ENCODE measurements at regions not wholly inside any gene's neighbourhood (a gene's known extent, or its start where the extent isn't known, plus 50 kb on each side); places are given as distances from the start of the nearest gene placed in this dataset.
A peak's percentile ranks its signal among the peaks of the same experiment; 100 is the strongest.
"Not testable (repeated sequence)": the region's sequence is repeated elsewhere in the genome, so short reads cannot be mapped to it uniquely, and the experiment has no call there.

DNA sequence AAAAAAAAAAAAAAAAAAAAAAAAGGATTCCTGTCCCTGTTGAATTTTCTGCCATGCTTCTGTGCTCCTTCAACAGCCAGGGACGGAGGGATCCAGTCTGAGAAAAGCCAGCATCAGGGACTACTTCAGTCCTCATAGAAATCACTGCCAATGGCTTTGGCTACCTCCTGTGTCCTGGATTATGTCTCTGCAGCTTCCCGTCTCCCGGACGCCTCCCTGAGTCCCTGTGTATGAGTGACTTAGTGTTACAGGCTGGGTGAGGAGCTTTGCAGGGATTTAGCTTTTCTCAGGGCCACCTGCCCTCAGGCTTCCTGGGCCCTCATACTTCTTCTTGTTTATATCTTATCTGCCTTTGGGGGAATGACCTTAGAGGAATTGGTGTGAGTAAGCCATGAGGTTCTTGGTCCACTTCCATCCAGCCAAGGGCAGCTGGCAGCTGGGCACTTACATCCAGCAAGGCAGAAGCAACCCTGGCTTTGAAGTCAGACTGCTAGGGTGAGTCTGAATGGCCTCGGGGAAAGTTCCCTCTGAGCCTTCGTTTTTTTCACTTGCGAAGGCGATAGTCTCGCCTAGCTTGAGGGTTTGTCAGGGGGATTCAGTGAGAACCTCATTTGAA is 83.6 kb upstream of the CRYM start:
- not testable (repeated sequence) for DNase-seq

DNA sequence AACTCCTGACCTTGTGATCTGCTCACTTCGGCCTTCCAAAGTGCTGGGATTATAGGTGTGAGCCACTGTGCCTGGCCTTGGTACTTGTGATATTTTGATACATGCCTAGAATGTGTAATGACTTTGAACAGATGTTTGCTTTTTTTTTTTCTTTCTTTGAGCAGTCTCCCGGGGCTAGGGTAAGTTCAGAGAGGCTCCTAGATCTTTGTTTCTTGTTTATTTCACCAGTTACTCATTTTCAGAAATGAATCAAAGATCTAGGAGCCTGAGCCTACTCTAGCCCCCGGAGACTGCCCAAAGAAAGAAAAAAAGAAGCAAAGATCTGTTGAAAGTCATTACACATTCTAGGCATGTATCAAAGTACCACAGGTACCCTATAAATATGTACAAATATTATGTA is 83.0 kb upstream of the CRYM start:
- DNase-seq = not testable (repeated sequence)

DNA sequence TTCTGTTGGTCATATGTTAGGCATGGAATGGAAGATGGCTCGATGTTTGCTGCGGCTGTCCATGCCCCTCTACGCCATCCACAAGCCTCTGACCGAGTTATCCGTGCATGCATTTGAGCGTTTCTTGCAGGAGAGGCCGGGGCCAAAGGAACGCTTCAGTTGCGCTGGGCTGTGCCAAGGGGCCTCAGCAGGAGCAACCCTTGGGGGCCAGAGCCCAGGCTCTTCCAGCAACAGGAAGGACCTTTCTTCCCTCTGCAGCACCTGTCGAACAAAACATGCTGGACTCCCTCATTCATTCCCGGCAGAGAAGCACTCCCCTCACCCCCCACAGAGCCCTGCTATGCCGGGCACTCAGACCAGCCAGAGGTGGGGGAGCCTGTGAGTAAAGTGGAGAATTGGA is 81.4 kb upstream of the CRYM start:
- not testable (repeated sequence) for DNase-seq

DNA sequence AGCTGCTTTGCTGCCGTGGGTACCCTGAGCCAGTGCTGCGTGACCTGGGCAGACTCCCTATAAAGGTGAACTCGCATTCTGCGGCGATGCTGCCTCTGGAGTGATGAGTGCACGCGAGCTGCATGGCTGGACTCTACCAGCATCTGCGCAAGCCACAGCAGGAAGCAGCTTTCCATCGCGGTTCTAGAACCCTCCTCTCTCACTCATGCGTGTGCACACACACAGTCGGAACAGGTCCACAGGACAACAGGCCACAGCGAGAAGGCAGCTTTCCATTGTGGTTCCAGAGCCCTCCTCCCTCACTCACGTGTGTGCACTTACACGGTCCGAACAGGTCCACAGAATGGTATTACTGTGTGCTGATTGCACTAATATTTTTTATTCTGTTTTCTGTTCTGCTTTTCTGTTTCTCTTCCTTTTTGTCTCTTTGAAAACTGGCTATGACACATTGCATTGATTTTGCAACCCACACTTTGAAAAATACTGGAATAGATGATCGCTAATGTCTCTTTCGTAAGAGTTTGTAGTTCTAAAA is 80.2 kb upstream of the CRYM start:
- DNase-seq = not testable (repeated sequence)

DNA sequence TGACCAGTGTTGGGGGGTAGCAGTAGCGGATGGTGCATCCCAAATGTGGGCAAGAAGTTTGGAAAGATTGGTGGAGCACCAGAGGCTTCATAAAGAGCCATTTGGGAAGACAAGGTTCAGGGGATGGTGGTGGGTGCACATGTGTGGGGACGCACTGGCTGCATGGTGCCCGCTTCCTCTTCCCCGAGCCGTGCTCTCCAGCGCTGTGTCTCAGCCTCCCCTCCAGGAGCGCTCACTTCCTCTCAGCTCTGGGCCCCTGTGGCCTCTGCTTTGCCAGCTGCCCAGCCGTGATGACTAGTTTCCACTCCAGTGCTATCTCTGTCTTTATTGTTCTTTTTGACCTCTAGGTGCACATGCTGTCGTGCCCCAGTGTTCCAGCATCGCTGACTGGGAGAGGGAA is 78.2 kb upstream of the CRYM start:
- DNase-seq = not testable (repeated sequence)

DNA sequence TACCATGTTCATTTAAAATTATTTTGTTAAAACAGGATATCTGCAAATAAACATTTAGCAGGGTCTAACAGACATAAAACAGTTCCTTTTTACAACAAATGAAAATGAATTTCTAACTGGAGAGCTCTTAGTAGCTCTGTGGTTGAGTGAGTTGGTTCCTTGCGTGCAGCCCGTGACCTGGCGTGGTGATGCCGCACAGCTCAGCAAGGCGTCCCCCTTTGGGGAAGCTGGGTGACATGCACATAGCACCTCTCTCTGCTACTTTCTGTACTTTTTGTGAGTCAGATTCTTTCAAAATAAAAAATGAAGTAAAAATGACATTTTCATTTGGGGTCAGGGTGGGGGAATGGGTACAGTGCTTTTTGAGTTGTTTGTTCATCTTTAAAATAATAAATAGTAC is 73.3 kb upstream of the CRYM start:
- DNase-seq = not testable (repeated sequence)

DNA sequence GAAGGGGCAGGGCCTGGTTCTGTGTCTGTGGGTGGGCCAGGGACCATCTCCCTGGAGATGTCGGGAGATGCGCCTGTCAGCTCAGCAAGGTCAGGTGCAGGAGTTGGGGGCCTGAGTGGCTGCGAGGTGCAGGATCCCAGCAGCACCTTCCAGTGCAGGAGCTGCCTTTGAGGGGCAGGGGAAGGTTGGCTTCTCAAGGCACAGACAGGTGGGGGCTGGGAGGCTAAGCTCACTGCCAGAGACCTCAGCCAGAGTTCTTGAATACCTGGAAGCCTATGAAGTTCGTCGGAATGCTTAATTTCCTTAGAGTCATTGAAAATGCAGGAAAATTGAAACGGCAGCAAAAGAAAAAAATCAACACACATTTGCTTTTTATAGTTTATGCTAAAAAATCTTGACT is 72.8 kb upstream of the CRYM start:
- DNase-seq = not testable (repeated sequence)

DNA sequence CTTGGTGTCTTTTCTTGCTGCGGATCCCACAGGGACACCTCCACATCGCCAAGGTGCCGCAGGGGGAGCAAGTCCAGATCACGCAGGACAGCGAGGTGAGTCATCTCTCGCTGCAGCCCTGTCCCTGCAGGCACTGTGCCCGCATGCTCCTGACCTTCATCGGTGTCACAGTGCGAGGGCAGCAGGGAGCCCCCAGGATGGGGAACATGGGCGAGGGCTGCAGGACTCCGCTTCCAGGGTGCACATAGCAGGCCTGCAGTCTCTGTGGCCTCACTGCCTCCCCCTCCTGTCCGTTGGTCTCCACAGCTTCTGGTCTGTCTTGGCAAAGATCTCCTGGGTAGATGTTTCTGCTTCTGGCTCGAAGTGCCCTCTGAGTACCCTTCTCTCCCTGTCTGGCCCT is 71.2 kb upstream of the CRYM start:
- DNase-seq = not testable (repeated sequence)

DNA sequence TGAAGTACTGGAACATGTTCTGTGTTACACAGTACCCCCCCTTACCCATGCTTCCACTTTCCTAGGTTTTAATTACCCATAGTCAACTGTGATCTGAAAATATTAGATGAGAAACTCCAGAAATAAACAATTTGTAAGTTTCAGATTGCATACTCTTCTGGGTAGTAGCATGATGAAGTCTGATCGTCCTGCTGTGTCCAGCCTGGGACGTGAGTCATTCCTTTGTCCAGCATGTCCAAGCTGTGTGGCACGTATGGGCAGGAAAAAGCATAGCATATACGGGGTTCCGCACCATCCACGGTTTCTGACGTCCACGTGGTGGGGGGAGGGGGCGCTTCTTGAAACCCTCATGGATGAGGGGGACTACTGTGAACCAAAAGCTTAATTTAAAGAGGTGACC is 70.7 kb upstream of the CRYM start:
- not testable (repeated sequence) for DNase-seq

DNA sequence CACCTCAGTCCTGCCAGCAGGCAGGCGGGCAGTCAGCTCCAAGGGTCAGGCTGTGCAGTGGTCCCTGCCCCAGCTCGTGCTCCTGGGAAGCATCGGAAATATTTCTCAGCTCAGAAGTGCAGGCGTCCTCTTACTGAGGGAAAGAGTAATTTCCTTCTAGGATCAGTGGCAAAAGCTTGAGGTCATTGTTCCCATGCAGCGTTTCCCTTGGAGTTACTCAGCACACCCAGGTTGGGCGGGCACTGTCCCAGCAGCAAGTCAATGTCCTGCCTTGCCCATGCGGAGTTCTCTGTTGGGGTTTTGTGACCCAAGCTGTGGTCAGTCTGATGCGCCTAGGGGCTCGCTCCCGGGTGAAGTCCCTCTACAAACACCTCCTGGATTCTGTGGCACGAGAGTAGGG is 69.4 kb upstream of the CRYM start:
- not testable (repeated sequence) for DNase-seq

DNA sequence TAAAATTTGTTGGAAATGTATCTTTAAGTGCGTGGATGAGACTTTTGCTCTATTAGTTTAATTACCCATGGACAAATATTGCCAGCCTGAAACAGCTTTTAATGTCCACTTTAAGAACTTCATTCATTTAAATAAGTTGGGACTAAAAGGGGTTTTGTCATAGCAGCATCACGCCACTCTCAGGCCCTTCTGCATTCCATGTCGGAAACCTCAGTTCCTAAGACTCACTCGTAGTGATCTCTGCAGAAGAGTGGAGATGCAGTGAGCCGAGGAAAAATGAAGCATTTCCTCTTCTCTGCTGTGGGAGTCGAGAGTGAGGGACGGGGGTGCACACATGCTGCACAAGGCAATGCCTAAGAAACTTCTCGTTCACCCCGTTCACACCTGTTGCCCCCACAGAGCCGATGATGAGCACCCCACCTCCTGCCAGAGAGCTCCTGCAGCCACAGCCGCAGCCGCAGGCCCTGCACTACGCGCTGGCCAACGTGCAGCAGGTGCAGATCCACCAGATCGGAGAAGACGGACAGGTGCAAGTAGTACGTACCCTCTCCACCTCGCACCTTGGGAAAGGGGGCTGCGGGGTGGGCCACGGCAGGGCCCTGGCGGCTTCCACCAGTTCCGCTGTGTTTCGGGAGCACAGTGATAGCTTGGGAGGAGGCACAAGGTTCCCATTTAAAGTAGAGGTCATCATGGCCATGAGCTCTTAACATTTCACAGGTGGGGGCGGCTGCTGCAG is 68.8 kb upstream of the CRYM start:
- DNase-seq = not testable (repeated sequence)

DNA sequence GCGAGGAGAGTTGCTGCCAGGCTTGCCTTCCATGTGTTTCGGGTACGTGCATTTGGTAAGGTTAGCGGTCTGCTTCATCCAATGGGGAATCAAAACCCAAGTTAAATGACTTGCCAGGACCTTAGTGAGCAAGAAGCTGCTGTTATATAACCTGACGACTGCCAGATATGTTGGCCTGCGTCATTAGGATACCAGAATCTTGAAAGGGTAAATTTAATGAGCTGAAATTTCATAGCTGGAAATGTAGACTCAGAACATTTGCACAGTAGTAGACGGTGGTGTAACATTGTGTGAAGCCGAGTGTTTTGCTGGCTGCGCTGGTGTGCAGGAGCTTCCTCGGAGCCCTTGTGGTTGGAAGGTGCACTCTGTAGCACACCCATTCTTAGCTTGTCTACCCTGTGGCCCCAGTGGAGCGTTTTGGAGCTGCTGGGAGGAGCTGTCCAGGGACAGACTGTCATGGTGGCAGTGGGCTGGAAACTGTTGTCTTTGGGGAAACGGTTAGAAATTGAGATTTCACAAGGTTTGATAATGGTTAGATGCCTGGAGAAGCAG is 66.3 kb upstream of the CRYM start:
- DNase-seq = not testable (repeated sequence)

DNA sequence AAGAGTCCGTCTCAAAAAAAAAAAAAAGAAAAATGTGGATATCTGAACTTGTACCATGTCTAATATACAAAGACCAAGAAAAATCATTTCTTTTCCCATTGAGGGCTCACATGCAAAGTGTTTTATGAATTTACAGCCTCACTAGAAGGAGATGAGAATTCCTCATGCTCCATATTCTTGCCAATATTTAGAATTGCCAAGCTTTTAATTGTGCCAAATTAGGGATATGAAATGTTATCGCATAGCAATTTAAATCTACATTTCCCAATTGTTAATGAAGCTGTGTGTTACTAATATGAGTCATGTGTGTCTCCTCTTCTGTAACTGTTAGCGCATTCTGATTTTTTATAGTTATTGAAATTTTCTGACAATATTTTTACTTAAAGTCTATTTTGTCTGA is 63.0 kb upstream of the CRYM start:
- no peak for DNase-seq

DNA sequence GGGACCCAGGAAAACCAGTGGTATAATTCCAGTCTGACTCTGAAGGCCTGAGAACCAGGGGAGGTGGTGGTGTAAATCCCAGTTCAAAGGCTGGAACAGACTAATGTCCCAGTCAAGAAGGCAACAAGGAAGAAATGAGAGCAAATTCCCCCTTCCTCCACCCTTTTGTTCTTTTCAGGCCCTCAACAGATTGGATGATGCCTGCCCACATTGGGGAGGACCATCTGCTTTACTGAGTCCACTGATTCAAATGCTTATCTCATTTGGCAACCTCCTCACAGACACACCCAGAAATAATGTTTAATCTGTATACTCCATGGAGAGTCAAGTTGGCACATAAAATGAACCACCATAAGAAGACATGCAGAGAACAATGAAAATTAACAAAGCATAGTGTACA is 61.9 kb upstream of the CRYM start:
- peak; percentile 78 for DNase-seq

DNA sequence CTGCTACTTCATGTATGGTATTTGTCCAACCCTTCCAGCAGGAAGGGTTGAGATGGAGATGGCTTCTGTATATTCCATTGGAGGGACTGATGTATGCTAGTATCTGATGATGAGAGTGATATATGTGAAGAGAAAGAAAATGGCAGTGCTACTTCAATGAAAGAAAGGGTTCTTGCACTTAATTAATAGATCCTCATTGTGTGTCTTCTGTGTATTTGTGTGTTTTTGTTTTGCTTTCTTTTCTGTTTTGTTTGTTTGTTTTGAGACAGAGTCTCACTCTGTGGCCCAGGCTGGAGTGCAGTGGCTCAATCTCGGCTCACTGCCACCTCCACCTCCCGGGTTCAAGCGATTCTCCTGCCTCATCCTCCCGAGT is 61.2 kb upstream of the CRYM start:
- DNase-seq = no peak

DNA sequence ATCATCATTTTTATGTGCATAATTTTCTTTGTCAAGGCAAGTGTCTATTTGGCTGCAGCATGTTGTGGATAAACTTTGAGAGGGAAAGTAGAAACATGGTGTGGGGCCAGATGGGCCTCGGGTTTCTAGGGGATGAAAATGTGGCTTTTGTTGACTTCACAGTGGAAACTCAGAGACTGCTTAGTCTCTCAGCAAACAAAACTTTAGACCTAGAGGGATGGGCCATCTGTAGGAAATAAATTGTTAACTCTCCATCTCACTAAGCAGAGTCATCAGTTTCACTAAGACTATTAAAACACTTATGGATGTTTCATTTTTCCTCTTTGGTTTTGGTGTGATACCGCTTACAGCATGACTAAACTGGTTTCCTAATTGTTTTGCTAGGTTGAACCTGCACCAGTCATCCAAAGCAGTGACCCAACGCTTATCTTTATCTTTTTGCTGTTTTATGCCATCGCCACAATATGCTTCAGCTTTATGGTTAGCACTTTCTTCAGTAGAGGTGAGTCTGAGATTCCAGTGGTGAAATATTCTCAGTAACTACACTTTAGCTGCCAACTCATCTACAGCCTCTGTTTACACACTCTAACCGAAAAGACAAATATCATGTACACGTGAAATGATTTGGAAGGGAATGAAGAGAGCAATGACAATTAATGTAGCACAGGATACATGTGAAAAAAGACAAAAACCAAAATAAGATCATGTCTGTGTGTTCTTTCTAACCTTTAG is 60.6 kb upstream of the CRYM start:
- no peak for DNase-seq

DNA sequence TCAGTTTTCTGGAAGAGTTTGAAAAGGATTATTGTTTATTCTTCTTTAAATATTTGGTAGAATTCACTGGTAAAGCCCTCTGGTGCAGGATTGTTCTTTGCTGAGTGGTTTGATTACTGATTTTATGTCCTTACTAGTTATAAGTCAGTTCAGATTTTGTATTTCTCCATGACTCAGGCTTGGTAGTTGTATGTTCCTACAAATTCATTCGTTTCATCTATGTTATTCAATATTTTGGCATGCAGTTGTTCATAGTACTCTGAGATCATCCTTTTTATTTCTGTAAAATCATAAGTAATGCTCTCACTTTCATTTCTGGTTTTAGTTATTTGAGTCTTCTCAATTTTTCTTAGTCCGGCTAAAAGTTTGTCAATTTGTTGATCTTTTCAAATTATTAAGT is 58.1 kb upstream of the CRYM start:
- DNase-seq = no peak

DNA sequence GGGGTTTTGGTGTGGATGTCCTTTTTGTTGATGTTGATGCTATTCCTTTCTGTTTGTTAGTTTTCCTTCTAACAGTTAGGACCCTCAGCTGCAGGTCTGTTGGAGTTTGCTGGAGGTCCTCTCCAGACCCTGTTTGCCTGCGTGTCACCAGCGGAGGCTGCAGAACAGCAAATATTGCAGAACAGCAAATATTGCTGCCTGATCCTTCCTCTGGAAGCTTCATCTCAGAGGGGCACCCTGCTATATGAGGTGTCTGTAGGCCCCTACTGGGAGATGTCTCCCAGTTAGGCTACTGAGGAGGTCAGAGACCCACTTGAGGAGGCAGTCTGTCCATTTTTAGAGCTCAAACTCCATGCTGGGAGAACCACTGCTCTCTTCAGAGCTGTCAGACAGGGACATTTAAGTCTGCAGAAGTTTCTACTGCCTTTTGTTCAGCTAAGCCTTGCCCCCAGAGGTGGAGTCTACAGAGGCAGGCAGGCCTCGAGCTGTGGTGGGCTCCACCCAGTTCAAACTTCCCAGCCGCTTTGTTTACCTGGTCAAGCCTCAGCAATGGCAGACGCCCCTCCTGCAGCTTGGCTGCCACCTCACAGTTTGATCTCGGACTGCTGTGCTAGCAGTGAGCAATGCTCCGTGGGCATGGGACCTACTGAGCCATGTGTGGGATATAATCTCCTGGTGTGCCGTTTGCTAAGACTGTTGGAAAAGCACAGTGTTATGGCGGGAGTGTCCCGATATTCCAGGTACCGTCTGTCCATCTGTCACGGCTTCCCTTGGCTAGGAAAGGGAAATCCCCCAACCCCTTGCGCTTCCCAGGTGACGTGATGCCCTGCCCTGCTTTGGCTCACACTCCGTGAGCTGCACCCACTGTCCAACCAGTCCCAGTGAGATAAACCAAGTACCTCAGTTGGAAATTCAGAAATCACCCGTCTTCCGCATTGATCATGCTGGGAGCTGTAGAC is 56.4 kb upstream of the CRYM start:
- not testable (repeated sequence) for DNase-seq

DNA sequence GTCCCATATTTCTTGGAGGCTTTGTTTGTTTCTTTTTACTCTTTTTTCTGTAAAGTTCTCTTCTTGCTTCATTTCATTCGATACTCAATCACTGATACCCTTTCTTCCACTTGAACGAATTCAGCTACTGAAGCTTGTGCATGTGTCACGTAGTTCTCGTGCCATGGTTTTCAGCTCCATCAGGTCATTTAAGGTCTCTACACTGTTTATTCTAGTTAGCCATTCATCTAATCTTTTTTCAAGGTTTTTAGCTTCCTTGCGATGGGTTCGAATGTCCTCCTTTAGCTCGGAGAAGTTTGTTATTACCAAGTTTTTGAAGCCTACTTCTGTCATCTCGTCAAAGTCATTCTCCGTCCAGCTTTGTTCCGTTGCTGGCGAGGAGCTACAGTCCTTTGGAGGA is 55.6 kb upstream of the CRYM start:
- DNase-seq = not testable (repeated sequence)
